Breast epithelium (tissue), 3 donors: ENCODE measurements at regions not wholly inside any gene's neighbourhood (a gene's known extent, or its start where the extent isn't known, plus 50 kb on each side); places are given as distances from the start of the nearest gene placed in this dataset.

Experiments used
- CTCF ChIP-seq, 3 donors: fragments of 450-650 bp; IDR thresholded peaks; one replicate each; pipeline ENCODE4 v1.5.1; 2016 to 2017; ENCODE audit warnings: antibody characterized with exemption in 3 of 3, mild to moderate bottlenecking in 3 of 3, moderate library complexity in 3 of 3
- POLR2A ChIP-seq: fragments of 450-650 bp; IDR thresholded peaks from one replicate; pipeline ENCODE4 v1.6.1; 2016; ENCODE audit warnings: antibody characterized with exemption, mild to moderate bottlenecking, moderate library complexity
- POLR2AphosphoS5 ChIP-seq, 3 donors: sonication (generic); formaldehyde crosslinking; IDR thresholded peaks; one replicate each; pipeline ENCODE4 v1.6.1; 2017; ENCODE audit warnings: antibody characterized with exemption in 3 of 3

- TF ChIP-seq CTCF (IDR thresholded peaks at IDR 0.05) (no peak), POLR2AphosphoS5 (IDR thresholded peaks at IDR 0.05) (no peak), POLR2A (no peak)
Observed at GRCh38 chr13:64410276-64411053, 2819.7 kb downstream of the PCDH9 start.
